ENCODE measurements at regions not wholly inside any gene's neighbourhood (a gene's known extent, or its start where the extent isn't known, plus 50 kb on each side); places are given as distances from the start of the nearest gene placed in this dataset.

DNA sequence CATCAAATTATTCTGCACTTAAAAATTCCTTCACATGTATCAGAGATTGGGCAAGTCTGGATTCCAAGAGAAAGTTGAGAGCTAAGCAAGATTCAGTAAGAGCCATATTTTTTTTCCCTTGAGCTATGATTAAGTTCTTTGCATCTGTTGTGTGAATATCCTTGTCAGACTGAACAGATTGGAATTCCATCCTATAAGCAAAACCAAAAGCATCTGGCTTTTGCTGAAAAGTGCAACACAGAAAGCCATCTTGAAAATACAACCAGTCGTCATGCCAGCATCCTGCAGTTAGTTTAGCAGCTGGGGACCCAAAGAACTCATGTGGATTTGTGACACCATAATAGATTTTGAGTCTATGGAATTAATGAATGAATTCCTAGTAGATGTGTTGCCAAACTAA, 316.9 kb downstream of the MTRR start (continued):
- TF ChIP-seq, protein P1, sequence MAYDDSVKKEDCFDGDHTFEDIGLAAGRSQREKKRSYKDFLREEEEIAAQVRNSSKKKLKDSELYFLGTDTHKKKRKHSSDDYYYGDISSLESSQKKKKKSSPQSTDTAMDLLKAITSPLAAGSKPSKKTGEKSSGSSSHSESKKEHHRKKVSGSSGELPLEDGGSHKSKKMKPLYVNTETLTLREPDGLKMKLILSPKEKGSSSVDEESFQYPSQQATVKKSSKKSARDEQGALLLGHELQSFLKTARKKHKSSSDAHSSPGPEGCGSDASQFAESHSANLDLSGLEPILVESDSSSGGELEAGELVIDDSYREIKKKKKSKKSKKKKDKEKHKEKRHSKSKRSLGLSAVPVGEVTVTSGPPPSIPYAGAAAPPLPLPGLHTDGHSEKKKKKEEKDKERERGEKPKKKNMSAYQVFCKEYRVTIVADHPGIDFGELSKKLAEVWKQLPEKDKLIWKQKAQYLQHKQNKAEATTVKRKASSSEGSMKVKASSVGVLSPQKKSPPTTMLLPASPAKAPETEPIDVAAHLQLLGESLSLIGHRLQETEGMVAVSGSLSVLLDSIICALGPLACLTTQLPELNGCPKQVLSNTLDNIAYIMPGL (CRISPR knock-in tag; IDR thresholded peaks at IDR 0.05; ENCODE audit: borderline replicate concordance): no peak
- no peak for TF ChIP-seq CHD2 (IDR thresholded peaks at IDR 0.05; ENCODE audit: low read length, partially characterized antibody)
- TF ChIP-seq GATA3 (IDR thresholded peaks at IDR 0.05; ENCODE audit: borderline replicate concordance): no peak
- TF ChIP-seq HOXB5 (CRISPR knock-in tag; IDR thresholded peaks at IDR 0.05): no peak
- no peak for TF ChIP-seq CBX8 (IDR thresholded peaks at IDR 0.05)

DNA sequence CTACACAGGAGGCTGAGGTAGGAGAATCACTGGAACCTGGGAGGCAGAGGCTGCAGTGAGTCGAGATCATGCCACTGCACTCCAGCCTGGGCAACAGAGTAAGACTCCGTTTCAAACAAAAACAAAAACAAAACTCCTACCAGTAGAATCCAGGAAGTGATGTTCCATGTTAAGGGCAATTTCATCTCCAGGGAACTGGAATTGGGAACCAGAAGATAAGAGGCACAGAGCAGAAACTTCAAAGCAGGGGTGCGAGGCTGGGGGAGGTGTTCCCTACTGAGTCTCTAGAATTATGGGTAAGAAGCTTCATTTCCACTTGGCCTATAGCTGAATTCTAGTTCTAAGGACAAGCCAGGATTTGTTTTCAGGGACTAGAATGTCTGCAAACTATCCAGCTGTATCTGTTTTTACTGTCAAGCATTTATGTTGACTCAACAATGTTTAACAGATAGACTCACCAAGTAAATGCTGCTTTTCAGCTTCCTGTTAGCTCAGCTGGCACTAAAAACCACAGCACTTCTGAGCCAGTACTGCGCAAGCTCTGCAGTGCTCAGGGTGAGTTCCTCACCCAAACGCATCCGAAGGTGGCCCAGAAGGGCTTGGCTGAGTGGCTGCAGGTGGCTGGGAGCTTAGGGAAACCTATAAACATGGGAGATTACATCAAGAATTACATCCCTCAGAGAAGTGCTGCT, 320.1 kb downstream of the MTRR start:
- ChIA-PET CTCF (no interaction called here), POLR2A (no interaction called here)
- Histone ChIP-seq H3K4me1 (no peaks in the 10 kb centered on the region), H3K4me3 (no peak overlapping the region), H3K9me3 (no peaks in the 10 kb centered on the region), H3K4me2 (no peak overlapping the region), H3K27ac (no peak overlapping the region)
- FAIRE-seq (no peak), ATAC-seq (no peak), DNase-seq (ENCODE audit: low read depth in 1 of 2, low spot score in 1 of 2) (no peak)
- TF ChIP-seq, protein P2, sequence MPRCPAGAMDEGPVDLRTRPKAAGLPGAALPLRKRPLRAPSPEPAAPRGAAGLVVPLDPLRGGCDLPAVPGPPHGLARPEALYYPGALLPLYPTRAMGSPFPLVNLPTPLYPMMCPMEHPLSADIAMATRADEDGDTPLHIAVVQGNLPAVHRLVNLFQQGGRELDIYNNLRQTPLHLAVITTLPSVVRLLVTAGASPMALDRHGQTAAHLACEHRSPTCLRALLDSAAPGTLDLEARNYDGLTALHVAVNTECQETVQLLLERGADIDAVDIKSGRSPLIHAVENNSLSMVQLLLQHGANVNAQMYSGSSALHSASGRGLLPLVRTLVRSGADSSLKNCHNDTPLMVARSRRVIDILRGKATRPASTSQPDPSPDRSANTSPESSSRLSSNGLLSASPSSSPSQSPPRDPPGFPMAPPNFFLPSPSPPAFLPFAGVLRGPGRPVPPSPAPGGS (IDR thresholded peaks at IDR 0.05): no peak
- WGBS (ENCODE audit: missing lambda C conversion rate): 0% methylated on average over 4 of the region's 6 CpGs

DNA sequence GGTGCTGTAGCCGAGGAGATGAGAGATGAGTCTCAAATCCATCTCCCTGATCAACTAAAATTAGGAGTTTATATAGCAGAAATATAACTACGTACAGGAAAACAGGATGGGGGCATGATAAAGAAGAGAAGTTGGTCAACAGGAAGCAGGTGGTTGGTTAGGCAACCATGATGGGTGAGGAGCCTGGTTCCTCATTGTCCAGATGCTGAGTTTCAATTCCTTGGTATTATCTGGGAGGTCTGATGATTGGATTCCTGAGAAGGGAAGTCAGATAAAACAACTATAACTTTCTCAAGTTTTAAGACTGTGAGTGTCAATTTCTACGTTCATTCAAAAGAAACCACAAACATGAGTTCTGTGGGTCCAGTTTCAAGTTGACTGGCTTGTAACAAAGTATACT, 323.9 kb downstream of the MTRR start:
- no peak for DNase-seq (ENCODE audit: low read depth in 1 of 2, low spot score in 1 of 2)
- no peak for ATAC-seq

DNA sequence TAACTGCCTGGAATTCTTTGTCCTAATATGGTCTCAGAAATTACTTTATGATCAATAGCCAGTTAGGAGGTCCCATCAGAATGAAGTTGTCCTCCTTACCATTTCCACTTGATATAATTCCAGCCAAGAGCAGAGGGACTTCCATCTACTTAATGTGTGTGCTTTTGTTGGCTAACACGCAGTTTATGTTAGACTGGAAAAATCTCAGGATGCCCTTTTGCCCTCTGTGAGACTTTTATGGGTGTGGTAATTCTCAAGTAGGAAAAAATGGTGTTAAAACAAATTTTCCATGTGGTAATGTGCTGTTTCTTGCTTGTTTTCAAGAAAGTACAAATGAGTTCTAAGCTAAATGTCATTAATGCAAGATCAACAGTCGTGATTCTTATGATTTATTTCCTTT, 327.1 kb downstream of the MTRR start:
- Histone ChIP-seq H3K9me3 (no peaks in the 10 kb centered on the region), H3K4me3 (no peak overlapping the region), H3K27ac (no peak overlapping the region), H3K4me2 (no peak overlapping the region), H3K4me1 (no peaks in the 10 kb centered on the region)
- FAIRE-seq (no peak), ATAC-seq (no peak), DNase-seq (ENCODE audit: low read depth in 1 of 2, low spot score in 1 of 2) (no peak)
- TF ChIP-seq, protein P3, sequence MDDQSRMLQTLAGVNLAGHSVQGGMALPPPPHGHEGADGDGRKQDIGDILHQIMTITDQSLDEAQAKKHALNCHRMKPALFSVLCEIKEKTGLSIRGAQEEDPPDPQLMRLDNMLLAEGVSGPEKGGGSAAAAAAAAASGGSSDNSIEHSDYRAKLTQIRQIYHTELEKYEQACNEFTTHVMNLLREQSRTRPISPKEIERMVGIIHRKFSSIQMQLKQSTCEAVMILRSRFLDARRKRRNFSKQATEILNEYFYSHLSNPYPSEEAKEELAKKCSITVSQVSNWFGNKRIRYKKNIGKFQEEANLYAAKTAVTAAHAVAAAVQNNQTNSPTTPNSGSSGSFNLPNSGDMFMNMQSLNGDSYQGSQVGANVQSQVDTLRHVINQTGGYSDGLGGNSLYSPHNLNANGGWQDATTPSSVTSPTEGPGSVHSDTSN (IDR thresholded peaks at IDR 0.05): no peak
- TF ChIP-seq MYC (IDR thresholded peaks at IDR 0.05; ENCODE audit: borderline replicate concordance, low read length): no peak
- no peak for TF ChIP-seq HOXB13 (CRISPR knock-in tag; IDR thresholded peaks at IDR 0.05; ENCODE audit: low read depth)
- TF ChIP-seq ESRRA (IDR thresholded peaks at IDR 0.05; ENCODE audit: borderline replicate concordance, low read length): no peak
- 2% methylated on average over 2 of the region's 2 CpGs for WGBS (ENCODE audit: missing lambda C conversion rate)
- ChIA-PET POLR2A (interaction anchor here (0.7 kb wide), 1 partner anchor 157 kb away, joined by 3 read pairs; no protein-coding TSS in a partner anchor), CTCF (no interaction called here)

More for the DNA sequence above, 323.9 kb downstream of the MTRR start:
- no peak for FAIRE-seq
- Histone ChIP-seq H3K9me3 (no peaks in the 10 kb centered on the region), H3K4me2 (no peak overlapping the region), H3K27ac (no peak overlapping the region), H3K4me1 (no peaks in the 10 kb centered on the region), H3K4me3 (no peak overlapping the region)
- ChIA-PET POLR2A (no interaction called here), CTCF (no interaction called here)
- whole genome bisulfite sequencing (ENCODE audit: missing lambda C conversion rate): 0% methylated on average over 3 of the region's 3 CpGs
- TF ChIP-seq, protein P4, sequence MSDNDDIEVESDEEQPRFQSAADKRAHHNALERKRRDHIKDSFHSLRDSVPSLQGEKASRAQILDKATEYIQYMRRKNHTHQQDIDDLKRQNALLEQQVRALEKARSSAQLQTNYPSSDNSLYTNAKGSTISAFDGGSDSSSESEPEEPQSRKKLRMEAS (IDR thresholded peaks at IDR 0.05): no peak

DNA sequence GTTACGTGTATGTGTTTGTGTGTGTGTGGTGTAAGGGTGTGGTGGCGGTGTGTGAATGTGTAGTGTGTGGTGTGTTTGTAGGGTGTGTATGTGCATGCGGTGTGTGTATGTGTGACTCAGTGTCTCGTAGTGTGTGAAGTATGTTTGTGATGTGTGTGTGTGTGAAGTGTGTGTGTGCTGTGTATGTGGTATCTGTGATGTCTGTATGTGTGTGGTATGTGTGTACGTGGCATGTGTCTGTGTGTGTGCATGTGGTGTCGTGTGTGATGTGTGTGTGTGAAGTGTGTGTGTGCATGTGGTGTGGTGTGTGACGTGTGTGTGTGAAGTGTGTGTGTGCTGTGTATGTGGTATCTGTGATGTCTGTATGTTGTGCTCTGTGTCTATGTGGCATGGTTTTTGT, 339.4 kb downstream of the MTRR start:
- 45% methylated on average over 7 of the region's 7 CpGs for WGBS (ENCODE audit: missing lambda C conversion rate)
- Histone ChIP-seq H3K9me3 (no peaks in the 10 kb centered on the region), H3K27ac (no peak overlapping the region), H3K4me1 (no peaks in the 10 kb centered on the region), H3K4me3 (no peak overlapping the region), H3K4me2 (no peak overlapping the region)
- ChIA-PET POLR2A (no interaction called here), CTCF (no interaction called here)
- FAIRE-seq: no peak
- no peak for ATAC-seq
- TF ChIP-seq, protein P5, sequence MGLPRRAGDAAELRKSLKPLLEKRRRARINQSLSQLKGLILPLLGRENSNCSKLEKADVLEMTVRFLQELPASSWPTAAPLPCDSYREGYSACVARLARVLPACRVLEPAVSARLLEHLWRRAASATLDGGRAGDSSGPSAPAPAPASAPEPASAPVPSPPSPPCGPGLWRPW (IDR thresholded peaks at IDR 0.05): no peak
- TF ChIP-seq SMC3 (IDR thresholded peaks at IDR 0.05): no peak
- TF ChIP-seq, protein P6, sequence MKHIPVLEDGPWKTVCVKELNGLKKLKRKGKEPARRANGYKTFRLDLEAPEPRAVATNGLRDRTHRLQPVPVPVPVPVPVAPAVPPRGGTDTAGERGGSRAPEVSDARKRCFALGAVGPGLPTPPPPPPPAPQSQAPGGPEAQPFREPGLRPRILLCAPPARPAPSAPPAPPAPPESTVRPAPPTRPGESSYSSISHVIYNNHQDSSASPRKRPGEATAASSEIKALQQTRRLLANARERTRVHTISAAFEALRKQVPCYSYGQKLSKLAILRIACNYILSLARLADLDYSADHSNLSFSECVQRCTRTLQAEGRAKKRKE (CRISPR knock-in tag; IDR thresholded peaks at IDR 0.05; ENCODE audit: low read depth): no peak
- TF ChIP-seq GATA3 (IDR thresholded peaks at IDR 0.05; ENCODE audit: borderline replicate concordance): no peak
- TF ChIP-seq FOXS1 (CRISPR knock-in tag; IDR thresholded peaks at IDR 0.05): no peak
- no peak for TF ChIP-seq ESRRA (IDR thresholded peaks at IDR 0.05; ENCODE audit: borderline replicate concordance, low read length)
- no peak for DNase-seq (ENCODE audit: low read depth in 1 of 2, low spot score in 1 of 2)
